AG09309 (cell line): ENCODE measurements at regions not wholly inside any gene's neighbourhood (a gene's known extent, or its start where the extent isn't known, plus 50 kb on each side); places are given as distances from the start of the nearest gene placed in this dataset.
"Not testable (repeated sequence)": the region's sequence is repeated elsewhere in the genome, so short reads cannot be mapped to it uniquely, and the experiment has no call there.

Source experiments
- DNase-seq: peaks from one replicate; pipeline ENCODE4 v3.0.0-alpha.2; 2010; ENCODE audit warnings: low read depth
- H3K4me3 ChIP-seq: 2 replicates; pipeline ENCODE4 v1.5.1; 2011; ENCODE audit warnings: mild to moderate bottlenecking, low read depth, low read length, moderate library complexity; ENCODE audit not compliant: control insufficient read depth
- CTCF ChIP-seq: IDR thresholded peaks from 2 replicates; pipeline ENCODE4 v1.5.1; 2011; ENCODE audit warnings: mild to moderate bottlenecking, low read depth, low read length, inconsistent platforms; ENCODE audit not compliant: insufficient read depth, control insufficient read depth; ENCODE audit errors: missing control alignments

DNA sequence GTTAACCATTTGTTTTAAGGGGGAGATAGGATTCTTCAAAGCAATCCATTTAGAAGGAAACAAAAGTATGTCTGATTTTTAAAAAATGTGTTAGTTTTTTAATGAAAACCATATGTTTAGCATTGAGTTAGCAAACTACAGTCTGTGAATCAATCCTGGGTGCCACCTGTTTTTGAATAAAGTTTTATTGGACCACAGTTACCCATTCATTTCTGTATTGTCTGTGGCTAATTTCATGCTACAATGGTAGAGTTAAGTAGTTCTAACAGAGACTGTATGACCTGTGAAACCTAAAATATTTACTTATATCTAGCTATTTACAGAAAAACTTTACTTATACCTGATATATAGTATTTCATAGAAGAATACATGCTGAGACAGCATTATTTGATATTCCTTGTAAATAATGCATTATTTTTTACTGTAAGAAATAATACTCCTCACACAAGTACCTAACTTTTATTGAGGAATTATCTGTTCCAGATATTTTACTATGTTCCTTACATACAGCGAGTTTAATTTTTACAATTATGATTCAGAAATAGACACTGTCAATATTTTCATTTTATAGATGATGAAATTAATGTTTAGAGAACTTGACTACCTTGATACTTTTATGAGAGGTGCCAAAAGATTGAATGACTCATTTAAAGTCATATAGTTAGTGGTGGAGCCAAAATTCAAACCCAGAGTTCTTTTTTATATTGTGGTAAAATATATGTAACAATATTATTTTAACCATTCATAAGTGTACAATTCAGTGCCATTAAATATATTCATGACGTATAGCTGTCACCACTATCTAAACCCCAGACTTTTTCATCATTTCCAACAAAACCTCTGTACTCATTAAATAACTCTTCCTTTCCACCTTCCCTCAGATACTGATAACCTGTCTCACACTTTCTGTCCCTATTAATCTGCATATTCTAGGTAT, 122.0 kb downstream of the GLUD2 start:
- DNase-seq, result no peak
- no peak for TF ChIP-seq CTCF
- no peak overlapping the region for H3K4me3 ChIP-seq

- no peak overlapping the region for H3K4me3 ChIP-seq
- no peak for DNase-seq
- TF ChIP-seq CTCF, result no peak
These were observed 125.3 kb downstream of the GLUD2 start for GRCh38 chrX:121172703-121173102.

- no peak overlapping the region for H3K4me3 ChIP-seq
- DNase-seq, result no peak
- TF ChIP-seq CTCF, result no peak
These were observed 132.6 kb downstream of the GLUD2 start for GRCh38 chrX:121179972-121180371.

GRCh38 chrX:121191779-121192178, 144.4 kb downstream of the GLUD2 start:
- no peak for DNase-seq
- no peak overlapping the region for H3K4me3 ChIP-seq
- no peak for TF ChIP-seq CTCF

DNA sequence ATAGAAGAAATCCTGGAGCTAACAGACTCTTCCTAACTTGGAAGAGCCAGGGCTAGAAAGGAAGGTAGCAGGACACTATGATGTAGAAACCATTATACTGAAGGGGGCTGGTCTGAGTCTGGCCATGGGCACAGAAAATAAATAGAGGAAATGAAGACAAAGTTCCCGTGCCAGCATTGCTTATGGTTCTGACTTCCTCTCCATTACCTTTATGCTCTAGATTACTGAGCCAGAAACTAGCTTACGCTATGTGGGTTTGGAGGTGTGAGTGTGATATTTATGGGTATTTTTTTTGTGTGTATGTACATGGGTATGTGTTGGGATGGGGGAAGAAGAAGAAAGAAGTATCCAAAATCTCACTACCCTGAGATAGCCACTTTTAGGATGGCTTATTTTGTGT, 148.3 kb downstream of the GLUD2 start:
- no peak for DNase-seq
- TF ChIP-seq CTCF, result no peak

DNA sequence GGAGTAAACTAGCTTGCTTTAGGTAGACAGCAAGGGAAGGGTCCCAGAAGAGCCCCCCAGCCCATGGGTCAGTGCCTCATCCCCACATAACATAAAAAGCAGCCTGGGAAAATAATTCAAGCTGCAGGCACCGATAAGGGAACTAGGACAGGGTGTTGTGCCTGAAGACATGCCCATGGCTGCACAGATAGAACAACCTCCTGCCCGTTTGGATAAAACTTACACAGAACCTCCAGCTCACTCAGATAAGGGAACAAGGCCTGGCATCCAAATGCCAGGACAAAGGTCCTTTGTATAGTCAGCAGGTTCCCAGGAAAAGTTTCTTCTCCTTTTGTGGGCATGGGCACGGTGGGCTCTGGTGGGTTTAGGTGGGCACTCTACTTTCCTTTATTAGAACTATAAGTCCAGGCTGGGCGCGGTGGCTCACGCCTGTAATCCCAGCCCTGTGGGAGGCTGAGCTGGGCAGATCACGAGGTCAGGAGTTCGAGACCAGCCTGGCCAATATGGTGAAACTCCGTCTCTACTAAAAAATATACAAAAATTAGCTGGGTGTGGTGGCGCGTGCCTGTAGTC, 149.5 kb downstream of the GLUD2 start:
- DNase-seq, H3K4me3 ChIP-seq: not testable (repeated sequence)

More for the DNA sequence above, 148.3 kb downstream of the GLUD2 start:
- no peak overlapping the region for H3K4me3 ChIP-seq

GRCh38 chrX:121208563-121208962, 161.2 kb downstream of the GLUD2 start:
- no peak for TF ChIP-seq CTCF
- DNase-seq, result no peak
- no peak overlapping the region for H3K4me3 ChIP-seq
